ENCODE measurements at regions not wholly inside any gene's neighbourhood (a gene's known extent, or its start where the extent isn't known, plus 50 kb on each side); places are given as distances from the start of the nearest gene placed in this dataset.

GRCh38 chr9:38153152-38153909, 84.3 kb upstream of the SHB start:
- Histone ChIP-seq H3K9me3 (no peaks in the 10 kb centered on the region), H3K27me3 (no peaks in the 10 kb centered on the region), H3K27ac (no peak overlapping the region), H3K36me3 (no peaks in the 10 kb centered on the region), H3K4me3 (no peak overlapping the region), H3K4me1 (no peaks in the 10 kb centered on the region)
- no peak for DNase-seq
- TF ChIP-seq POLR2A (IDR thresholded peaks at IDR 0.05) (no peak), CTCF (IDR thresholded peaks at IDR 0.05) (no peak)

GRCh38 chr9:38149647-38150046, 80.6 kb upstream of the SHB start:
- Histone ChIP-seq H3K4me1 (no peaks in the 10 kb centered on the region), H3K4me3 (no peak overlapping the region), H3K9me3 (no peaks in the 10 kb centered on the region), H3K36me3 (no peaks in the 10 kb centered on the region), H3K27ac (no peak overlapping the region), H3K27me3 (no peaks in the 10 kb centered on the region)
- DNase-seq = no peak
- TF ChIP-seq POLR2A (IDR thresholded peaks at IDR 0.05) (no peak), CTCF (IDR thresholded peaks at IDR 0.05) (no peak)

- TF ChIP-seq CTCF (IDR thresholded peaks at IDR 0.05) (no peak), POLR2A (IDR thresholded peaks at IDR 0.05) (no peak)
- no peak for DNase-seq
- no peak overlapping the region for H3K4me3 ChIP-seq
- no peaks in the 10 kb centered on the region for H3K9me3 ChIP-seq
- no peaks in the 10 kb centered on the region for H3K27me3 ChIP-seq
- no peaks in the 10 kb centered on the region for H3K4me1 ChIP-seq
- no peaks in the 10 kb centered on the region for H3K36me3 ChIP-seq
- no peak overlapping the region for H3K27ac ChIP-seq
These were observed 77.8 kb upstream of the SHB start for GRCh38 chr9:38146844-38147243.

GRCh38 chr9:38145526-38146053, 76.6 kb upstream of the SHB start:
- no peaks in the 10 kb centered on the region for H3K4me1 ChIP-seq
- DNase-seq = no peak
- H3K36me3 ChIP-seq = no peaks in the 10 kb centered on the region
- H3K9me3 ChIP-seq = no peaks in the 10 kb centered on the region
- no peaks in the 10 kb centered on the region for H3K27me3 ChIP-seq
- no peak overlapping the region for H3K27ac ChIP-seq
- TF ChIP-seq POLR2A (IDR thresholded peaks at IDR 0.05) (no peak), CTCF (IDR thresholded peaks at IDR 0.05) (no peak)
- no peak overlapping the region for H3K4me3 ChIP-seq

- Histone ChIP-seq H3K36me3 (no peaks in the 10 kb centered on the region), H3K4me1 (no peaks in the 10 kb centered on the region), H3K27me3 (no peaks in the 10 kb centered on the region), H3K27ac (no peak overlapping the region), H3K9me3 (no peaks in the 10 kb centered on the region), H3K4me3 (no peak overlapping the region)
- no peak for DNase-seq
- no peak for TF ChIP-seq CTCF (IDR thresholded peaks at IDR 0.05)
- no peak for TF ChIP-seq POLR2A (IDR thresholded peaks at IDR 0.05)
These were observed 75.4 kb upstream of the SHB start for GRCh38 chr9:38144421-38144820.
